ENCODE measurements at regions not wholly inside any gene's neighbourhood (a gene's known extent, or its start where the extent isn't known, plus 50 kb on each side); places are given as distances from the start of the nearest gene placed in this dataset.

GRCh38 chr12:93979189-93979588 is 169.2 kb upstream of the PLXNC1 start:
- DNase-seq (ENCODE audit: low spot score): no peak
- peak in 1 of 2 donors; percentile 64 for TF ChIP-seq CTCF (IDR thresholded peaks at IDR 0.05)
- Histone ChIP-seq H3K4me1 (peaks cover 0 to 15% of the 10 kb centered on the region in 2 donors), H3K9me3 (no peaks in the 10 kb centered on the region), H3K27ac (peak overlapping the region in 1 of 2 donors; percentile 52), H3K36me3 (no peaks in the 10 kb centered on the region), H3K4me3 (no peak overlapping the region), H3K27me3 (no peaks in the 10 kb centered on the region)

DNA sequence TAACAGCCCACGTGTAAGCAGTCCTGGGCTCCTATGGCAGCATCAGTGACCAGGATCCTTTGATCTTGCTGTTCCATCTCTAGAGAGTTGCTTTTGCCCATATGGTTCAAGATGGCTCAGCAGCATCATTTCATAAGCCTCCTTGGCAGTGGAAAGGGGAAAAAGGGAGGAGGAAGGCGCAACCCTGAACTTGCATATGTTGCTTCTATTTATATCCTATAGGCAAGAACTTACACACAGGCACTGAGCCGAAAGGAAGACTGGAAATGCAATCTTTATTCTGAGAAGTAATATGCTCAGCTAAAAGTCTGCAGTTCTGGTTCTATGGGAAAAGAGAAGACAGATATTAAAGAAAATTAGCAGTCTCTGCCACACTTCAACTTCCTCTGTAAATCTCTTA is 167.7 kb upstream of the PLXNC1 start:
- Histone ChIP-seq H3K9me3 (no peaks in the 10 kb centered on the region), H3K27ac (no peak overlapping the region), H3K27me3 (no peaks in the 10 kb centered on the region), H3K4me1 (peaks cover 0 to 6% of the 10 kb centered on the region in 2 donors), H3K36me3 (no peaks in the 10 kb centered on the region), H3K4me3 (no peak overlapping the region)
- no peak for DNase-seq (ENCODE audit: low spot score)
- no peak for TF ChIP-seq CTCF (IDR thresholded peaks at IDR 0.05)

DNA sequence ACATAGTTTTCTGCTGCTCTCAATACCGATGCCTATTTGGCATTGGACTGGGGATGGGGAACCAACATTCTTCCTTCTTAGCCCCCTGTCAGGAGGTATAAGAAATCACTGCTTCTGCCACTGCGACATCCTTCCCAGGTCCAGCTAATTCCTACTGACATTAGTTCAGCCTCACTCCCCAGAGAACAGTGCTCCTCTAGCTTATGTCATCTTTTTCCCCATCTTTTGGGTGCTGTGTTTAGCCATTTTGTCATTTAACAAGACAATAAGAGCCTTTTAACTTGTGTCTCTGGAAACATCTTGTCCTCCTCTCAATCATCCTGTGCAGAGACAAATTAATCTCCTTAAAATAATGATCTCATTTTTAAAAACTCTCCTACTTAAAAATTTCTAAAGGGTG is 167.0 kb upstream of the PLXNC1 start:
- Histone ChIP-seq H3K4me3 (no peak overlapping the region), H3K9me3 (no peaks in the 10 kb centered on the region), H3K4me1 (peaks cover 0 to 6% of the 10 kb centered on the region in 2 donors), H3K27me3 (no peaks in the 10 kb centered on the region), H3K27ac (no peak overlapping the region), H3K36me3 (no peaks in the 10 kb centered on the region)
- TF ChIP-seq CTCF (IDR thresholded peaks at IDR 0.05): no peak
- no peak for DNase-seq (ENCODE audit: low spot score)

DNA sequence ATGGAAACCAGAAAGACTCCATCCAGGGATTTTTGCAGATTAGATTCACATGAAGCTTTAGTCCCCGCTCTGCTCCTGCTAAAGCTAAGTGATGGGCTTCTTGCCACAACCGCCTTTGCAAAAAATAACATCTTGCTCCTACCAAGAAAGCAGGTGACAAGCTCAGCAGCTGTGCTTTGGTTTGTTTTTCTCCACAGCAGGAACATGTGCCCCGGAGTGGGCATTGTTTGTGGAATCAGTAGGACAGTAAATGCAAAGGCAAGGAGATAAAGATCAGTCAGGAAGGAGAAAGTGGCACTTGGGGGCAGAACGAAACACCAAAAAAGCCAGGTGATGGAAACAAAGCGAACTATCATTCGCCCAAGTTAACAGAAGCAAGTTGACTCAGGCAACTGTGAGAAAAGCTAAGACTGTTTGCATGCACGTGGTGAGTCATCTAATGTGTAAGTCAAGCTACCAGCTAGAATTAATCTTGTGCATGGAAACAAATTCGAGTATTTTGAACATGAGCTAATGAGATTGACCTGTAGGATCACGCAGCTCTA is 165.5 kb upstream of the PLXNC1 start:
- no peaks in the 10 kb centered on the region for H3K9me3 ChIP-seq
- TF ChIP-seq CTCF (IDR thresholded peaks at IDR 0.05): no peak
- no peak overlapping the region for H3K4me3 ChIP-seq
- no peaks in the 10 kb centered on the region for H3K36me3 ChIP-seq
- H3K27ac ChIP-seq: no peak overlapping the region
- peaks cover 0 to 6% of the 10 kb centered on the region in 2 donors for H3K4me1 ChIP-seq
- H3K27me3 ChIP-seq: no peaks in the 10 kb centered on the region
- no peak for DNase-seq (ENCODE audit: low spot score)

- Histone ChIP-seq H3K27ac (no peak overlapping the region), H3K4me1 (peaks cover 0 to 2% of the 10 kb centered on the region in 2 donors), H3K9me3 (no peaks in the 10 kb centered on the region), H3K36me3 (no peaks in the 10 kb centered on the region), H3K4me3 (no peak overlapping the region), H3K27me3 (no peaks in the 10 kb centered on the region)
- no peak for DNase-seq (ENCODE audit: low spot score)
- no peak for TF ChIP-seq CTCF (IDR thresholded peaks at IDR 0.05)
Observed at GRCh38 chr12:93984005-93984404, 164.4 kb upstream of the PLXNC1 start.

GRCh38 chr12:93989949-93990348 is 158.4 kb upstream of the PLXNC1 start:
- Histone ChIP-seq H3K27me3 (no peaks in the 10 kb centered on the region), H3K4me3 (no peak overlapping the region), H3K9me3 (no peaks in the 10 kb centered on the region), H3K4me1 (peaks cover 0 to 15% of the 10 kb centered on the region in 2 donors), H3K27ac (no peak overlapping the region), H3K36me3 (no peaks in the 10 kb centered on the region)
- DNase-seq (ENCODE audit: low spot score): no peak
- no peak for TF ChIP-seq CTCF (IDR thresholded peaks at IDR 0.05)
